ENCODE measurements at regions not wholly inside any gene's neighbourhood (a gene's known extent, or its start where the extent isn't known, plus 50 kb on each side); places are given as distances from the start of the nearest gene placed in this dataset.

GRCh38 chr10:84837877-84838276 lies 509.5 kb downstream of the CCSER2 start (continued):
- no peak for TF ChIP-seq ZNF639 (tag by site-specific recombination; IDR thresholded peaks at IDR 0.05)
- no peak for TF ChIP-seq ZNF354C (tag by site-specific recombination; IDR thresholded peaks at IDR 0.05; ENCODE audit: borderline replicate concordance, low read depth)
- TF ChIP-seq YY1 (tag by site-specific recombination; IDR thresholded peaks at IDR 0.05) = no peak
- TF ChIP-seq ZIC2 (tag by site-specific recombination; IDR thresholded peaks at IDR 0.05) = no peak
- no peak for TF ChIP-seq BCL11B (tag by site-specific recombination; IDR thresholded peaks at IDR 0.05; ENCODE audit: low read depth)

GRCh38 chr10:84838851-84839250 lies 510.5 kb downstream of the CCSER2 start:
- no peaks in the 10 kb centered on the region for H3K4me1 ChIP-seq (ENCODE audit: control insufficient read depth, insufficient read depth, low read length)
- H3K36me3 ChIP-seq (ENCODE audit: control insufficient read depth in 2 of 2, insufficient read depth in 1 of 2, low read length in 2 of 2) = no peaks in the 10 kb centered on the region
- no peak for TF ChIP-seq ZSCAN30 (tag by site-specific recombination; IDR thresholded peaks at IDR 0.05)
- no peak for TF ChIP-seq ZNF639 (tag by site-specific recombination; IDR thresholded peaks at IDR 0.05)
- H3K9me3 ChIP-seq (ENCODE audit: control insufficient read depth, insufficient read depth, low read depth, low read length) = no peaks in the 10 kb centered on the region
- H3K4me3 ChIP-seq (ENCODE audit: low read depth, low read length) = no peak overlapping the region
- no peak overlapping the region for H3K27ac ChIP-seq (ENCODE audit: extremely low read depth, low read depth, low read length)
- ChIA-PET CTCF (interaction anchor here (0.7 kb wide), 1 partner anchor 53 kb away, joined by 3 read pairs; no protein-coding TSS in a partner anchor), POLR2A (no interaction called here)

- no peak overlapping the region for H3K4me3 ChIP-seq (ENCODE audit: low read depth, low read length)
- H3K9me3 ChIP-seq (ENCODE audit: control insufficient read depth, insufficient read depth, low read depth, low read length) = no peaks in the 10 kb centered on the region
- ChIA-PET POLR2A (no interaction called here), CTCF (interaction anchor here (0.6 kb wide), 1 partner anchor 12 kb away, joined by 3 read pairs; no protein-coding TSS in a partner anchor)
- no peak overlapping the region for H3K27ac ChIP-seq (ENCODE audit: extremely low read depth, low read depth, low read length)
- TF ChIP-seq ZNF155 (tag by site-specific recombination; IDR thresholded peaks at IDR 0.05) = no peak
- TF ChIP-seq ZNF2 (tag by site-specific recombination; IDR thresholded peaks at IDR 0.05) = no peak
- no peak for TF ChIP-seq GLIS2 (tag by site-specific recombination; IDR thresholded peaks at IDR 0.05)
- TF ChIP-seq ZNF501 (tag by site-specific recombination; IDR thresholded peaks at IDR 0.05) = no peak
- no peak for TF ChIP-seq ZNF341 (tag by site-specific recombination; IDR thresholded peaks at IDR 0.05; ENCODE audit: low read depth)
- TF ChIP-seq ZNF626 (tag by site-specific recombination; IDR thresholded peaks at IDR 0.05) = no peak
- TF ChIP-seq SETDB1 (IDR thresholded peaks at IDR 0.05; ENCODE audit: insufficient read length, low read length) = no peak
- no peak for TF ChIP-seq HOXA7 (CRISPR knock-in tag; IDR thresholded peaks at IDR 0.05; ENCODE audit: borderline replicate concordance)
- no peak for TF ChIP-seq ZNF292 (tag by site-specific recombination; IDR thresholded peaks at IDR 0.05; ENCODE audit: borderline replicate concordance, low read depth)
- no peak for TF ChIP-seq ZNF792 (tag by site-specific recombination; IDR thresholded peaks at IDR 0.05)
- TF ChIP-seq ZNF175 (tag by site-specific recombination; IDR thresholded peaks at IDR 0.05) = no peak
- TF ChIP-seq ZNF580 (tag by site-specific recombination; IDR thresholded peaks at IDR 0.05) = no peak
- H3K4me1 ChIP-seq (ENCODE audit: control insufficient read depth, insufficient read depth, low read length) = no peaks in the 10 kb centered on the region
- H3K36me3 ChIP-seq (ENCODE audit: control insufficient read depth in 2 of 2, insufficient read depth in 1 of 2, low read length in 2 of 2) = no peaks in the 10 kb centered on the region
Measured at GRCh38 chr10:84842593-84842992, 514.2 kb downstream of the CCSER2 start.

- Histone ChIP-seq H3K27ac (ENCODE audit: extremely low read depth, low read depth, low read length) (no peak overlapping the region), H3K4me1 (ENCODE audit: control insufficient read depth, insufficient read depth, low read length) (no peaks in the 10 kb centered on the region), H3K9me3 (ENCODE audit: control insufficient read depth, insufficient read depth, low read depth, low read length) (no peaks in the 10 kb centered on the region), H3K4me3 (ENCODE audit: low read depth, low read length) (no peak overlapping the region), H3K36me3 (ENCODE audit: control insufficient read depth in 2 of 2, insufficient read depth in 1 of 2, low read length in 2 of 2) (no peaks in the 10 kb centered on the region)
- POLR2A ChIA-PET = no interaction called here
- CTCF ChIA-PET = interaction anchor here (0.6 to 1.2 kb wide), 2 partner anchors 19 to 42 kb away, joined by 3 to 4 read pairs; no protein-coding TSS in a partner anchor
- TF ChIP-seq ZNF362 (tag by site-specific recombination; IDR thresholded peaks at IDR 0.05) (no peak), PRDM10 (tag by site-specific recombination; IDR thresholded peaks at IDR 0.05) (no peak), ZNF366 (tag by site-specific recombination; conservative IDR thresholded peaks at IDR 0.05) (no peak), ZBTB17 (tag by site-specific recombination; IDR thresholded peaks at IDR 0.05) (no peak), KLF1 (tag by site-specific recombination; IDR thresholded peaks at IDR 0.05) (no peak), ZXDB (tag by site-specific recombination; IDR thresholded peaks at IDR 0.05) (no peak)
Measured at GRCh38 chr10:84844461-84844860, 516.1 kb downstream of the CCSER2 start.
